ENCODE measurements at regions not wholly inside any gene's neighbourhood (a gene's known extent, or its start where the extent isn't known, plus 50 kb on each side); places are given as distances from the start of the nearest gene placed in this dataset.
A peak's percentile ranks its signal among the peaks of the same experiment; 100 is the strongest.

- no peaks in the 10 kb centered on the region for H3K9me3 ChIP-seq (ENCODE audit: low read depth)
- no peak overlapping the region for H2AFZ ChIP-seq
- H3K79me2 ChIP-seq (ENCODE audit: insufficient read depth) = no peaks in the 10 kb centered on the region
- H4K20me1 ChIP-seq (ENCODE audit: insufficient read depth) = no peaks in the 10 kb centered on the region
- H3K36me3 ChIP-seq (ENCODE audit: low read depth) = no peaks in the 10 kb centered on the region
- no peak overlapping the region for H3K4me2 ChIP-seq (ENCODE audit: unreplicated experiment)
- no peak overlapping the region for H3K27ac ChIP-seq
- no peak for DNase-seq
- H3K9ac ChIP-seq = no peak overlapping the region
- no peaks in the 10 kb centered on the region for H3K4me1 ChIP-seq (ENCODE audit: insufficient read depth)
- TF ChIP-seq EZH2phosphoT487 (IDR thresholded peaks at IDR 0.05; ENCODE audit: insufficient read depth, low read depth) (no peak), EZH2 (IDR thresholded peaks at IDR 0.05; ENCODE audit: insufficient read depth, poor library complexity, severe bottlenecking) (no peak)
- in situ Hi-C loops (cut with MboI) = no loop called here
- no peaks in the 10 kb centered on the region for H3K27me3 ChIP-seq (replicated peaks; ENCODE audit: insufficient read depth)
- H3K4me3 ChIP-seq = no peak overlapping the region
- no peaks in the 10 kb centered on the region for H3K9me2 ChIP-seq (ENCODE audit: insufficient read depth)
- H3F3A ChIP-seq (ENCODE audit: insufficient read depth) = no peaks in the 10 kb centered on the region
- WGBS, 2 experiments (ENCODE audit: low coverage in 1 of 2, low lambda C conversion rate in 2 of 2, missing lambda C conversion rate in 2 of 2) = 27 to 39% methylated on average over 3 of the region's 3 CpGs
Measured at GRCh38 chr20:52321396-52321795, 129.8 kb upstream of the ZFP64 start.

- no peaks in the 10 kb centered on the region for H3K27me3 ChIP-seq (replicated peaks; ENCODE audit: insufficient read depth)
- no peaks in the 10 kb centered on the region for H3K36me3 ChIP-seq (ENCODE audit: low read depth)
- no peak overlapping the region for H3K4me2 ChIP-seq (ENCODE audit: unreplicated experiment)
- TF ChIP-seq EZH2phosphoT487 (IDR thresholded peaks at IDR 0.05; ENCODE audit: insufficient read depth, low read depth) (no peak), EZH2 (IDR thresholded peaks at IDR 0.05; ENCODE audit: insufficient read depth, poor library complexity, severe bottlenecking) (no peak)
- no peaks in the 10 kb centered on the region for H3K4me1 ChIP-seq (ENCODE audit: insufficient read depth)
- in situ Hi-C loops (cut with MboI) = loop anchor here (10.0 kb wide), 1 partner anchor 1226 kb away; no protein-coding TSS in a partner anchor
- H3K9me2 ChIP-seq (ENCODE audit: insufficient read depth) = no peaks in the 10 kb centered on the region
- no peaks in the 10 kb centered on the region for H3F3A ChIP-seq (ENCODE audit: insufficient read depth)
- H2AFZ ChIP-seq = no peak overlapping the region
- H3K27ac ChIP-seq = no peak overlapping the region
- H3K79me2 ChIP-seq (ENCODE audit: insufficient read depth) = no peaks in the 10 kb centered on the region
- no peaks in the 10 kb centered on the region for H4K20me1 ChIP-seq (ENCODE audit: insufficient read depth)
- no peak overlapping the region for H3K4me3 ChIP-seq
- 21 to 22% methylated on average over 6 of the region's 6 CpGs for WGBS, 2 experiments (ENCODE audit: low coverage in 1 of 2, low lambda C conversion rate in 2 of 2, missing lambda C conversion rate in 2 of 2)
- DNase-seq = no peak
- no peak overlapping the region for H3K9ac ChIP-seq
- H3K9me3 ChIP-seq (ENCODE audit: low read depth) = no peaks in the 10 kb centered on the region
Measured at GRCh38 chr20:52318651-52319050, 127.1 kb upstream of the ZFP64 start.

GRCh38 chr20:52313341-52313963, 121.9 kb upstream of the ZFP64 start:
- H3K27ac ChIP-seq = no peak overlapping the region
- no peaks in the 10 kb centered on the region for H3K36me3 ChIP-seq (ENCODE audit: low read depth)
- no peaks in the 10 kb centered on the region for H3K27me3 ChIP-seq (replicated peaks; ENCODE audit: insufficient read depth)
- H2AFZ ChIP-seq = peak overlapping the region; percentile 73
- H3K9me2 ChIP-seq (ENCODE audit: insufficient read depth) = no peaks in the 10 kb centered on the region
- no peaks in the 10 kb centered on the region for H4K20me1 ChIP-seq (ENCODE audit: insufficient read depth)
- H3K4me3 ChIP-seq = peak overlapping the region; percentile 36; the same call in 1 of the 2 replicates
- no peak overlapping the region for H3K9ac ChIP-seq
- H3K4me2 ChIP-seq (ENCODE audit: unreplicated experiment) = peak overlapping the region; percentile 65
- no peaks in the 10 kb centered on the region for H3K79me2 ChIP-seq (ENCODE audit: insufficient read depth)
- TF ChIP-seq EZH2phosphoT487 (IDR thresholded peaks at IDR 0.05; ENCODE audit: insufficient read depth, low read depth) = no peak
- TF ChIP-seq EZH2 (IDR thresholded peaks at IDR 0.05; ENCODE audit: insufficient read depth, poor library complexity, severe bottlenecking) = no peak
- H3F3A ChIP-seq (ENCODE audit: insufficient read depth) = no peaks in the 10 kb centered on the region
- 7% methylated on average over 16 of the region's 16 CpGs for WGBS, 2 experiments (ENCODE audit: low coverage in 1 of 2, low lambda C conversion rate in 2 of 2, missing lambda C conversion rate in 2 of 2)
- peak; percentile 75 for DNase-seq
- in situ Hi-C loops (cut with MboI) = loop anchor here (10.0 kb wide), 1 partner anchor 1231 kb away; no protein-coding TSS in a partner anchor
- no peaks in the 10 kb centered on the region for H3K9me3 ChIP-seq (ENCODE audit: low read depth)
- 0 out of 2 replicates have a peak, but pooled peaks cover 4% of the 10 kb centered on the region for H3K4me1 ChIP-seq (ENCODE audit: insufficient read depth)

- Histone ChIP-seq H3K9ac (no peak overlapping the region), H3K27me3 (replicated peaks; ENCODE audit: insufficient read depth) (no peaks in the 10 kb centered on the region), H2AFZ (no peak overlapping the region), H3K9me2 (ENCODE audit: insufficient read depth) (no peaks in the 10 kb centered on the region), H4K20me1 (ENCODE audit: insufficient read depth) (no peaks in the 10 kb centered on the region), H3K4me2 (ENCODE audit: unreplicated experiment) (no peak overlapping the region), H3K36me3 (ENCODE audit: low read depth) (no peaks in the 10 kb centered on the region), H3K27ac (no peak overlapping the region), H3K9me3 (ENCODE audit: low read depth) (no peaks in the 10 kb centered on the region), H3K79me2 (ENCODE audit: insufficient read depth) (no peaks in the 10 kb centered on the region), H3K4me1 (ENCODE audit: insufficient read depth) (0 out of 2 replicates have a peak, but pooled peaks cover 4% of the 10 kb centered on the region), H3F3A (ENCODE audit: insufficient read depth) (no peaks in the 10 kb centered on the region), H3K4me3 (no peak overlapping the region)
- peak; percentile 79 for DNase-seq
- WGBS, 2 experiments (ENCODE audit: low coverage in 1 of 2, low lambda C conversion rate in 2 of 2, missing lambda C conversion rate in 2 of 2) = 52% methylated on average over 2 of the region's 2 CpGs
- in situ Hi-C loops (cut with MboI) = loop anchor here (10.0 kb wide), 1 partner anchor 1233 kb away; no protein-coding TSS in a partner anchor
- TF ChIP-seq EZH2phosphoT487 (IDR thresholded peaks at IDR 0.05; ENCODE audit: insufficient read depth, low read depth) = no peak
- TF ChIP-seq EZH2 (IDR thresholded peaks at IDR 0.05; ENCODE audit: insufficient read depth, poor library complexity, severe bottlenecking) = no peak
Measured at GRCh38 chr20:52312132-52312729, 120.7 kb upstream of the ZFP64 start.
